ENCODE measurements at regions not wholly inside any gene's neighbourhood (a gene's known extent, or its start where the extent isn't known, plus 50 kb on each side); places are given as distances from the start of the nearest gene placed in this dataset.

DNA sequence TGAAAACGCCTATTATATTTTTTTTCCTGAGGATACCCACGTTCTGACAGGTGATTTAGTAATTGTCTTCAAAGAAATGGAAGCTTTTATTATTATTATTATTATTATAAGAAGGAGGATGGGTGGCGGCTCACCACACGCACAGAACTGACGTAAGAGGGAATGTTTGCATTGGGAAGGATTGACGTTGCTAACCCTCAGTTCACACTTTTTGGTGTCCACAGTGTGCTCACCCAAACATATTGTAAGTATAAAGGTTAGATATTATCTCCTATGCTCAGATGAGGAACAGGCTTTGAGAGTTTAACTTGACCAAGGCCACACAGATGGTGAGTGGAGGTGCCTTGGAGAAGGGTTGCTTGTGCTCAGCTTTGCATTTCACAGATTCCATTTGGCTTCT lies 533.5 kb upstream of the TBL1XR1 start:
- TF ChIP-seq EZH2phosphoT487 (IDR thresholded peaks at IDR 0.05; ENCODE audit: borderline replicate concordance, low read length): no peak
- TF ChIP-seq, protein P1, sequence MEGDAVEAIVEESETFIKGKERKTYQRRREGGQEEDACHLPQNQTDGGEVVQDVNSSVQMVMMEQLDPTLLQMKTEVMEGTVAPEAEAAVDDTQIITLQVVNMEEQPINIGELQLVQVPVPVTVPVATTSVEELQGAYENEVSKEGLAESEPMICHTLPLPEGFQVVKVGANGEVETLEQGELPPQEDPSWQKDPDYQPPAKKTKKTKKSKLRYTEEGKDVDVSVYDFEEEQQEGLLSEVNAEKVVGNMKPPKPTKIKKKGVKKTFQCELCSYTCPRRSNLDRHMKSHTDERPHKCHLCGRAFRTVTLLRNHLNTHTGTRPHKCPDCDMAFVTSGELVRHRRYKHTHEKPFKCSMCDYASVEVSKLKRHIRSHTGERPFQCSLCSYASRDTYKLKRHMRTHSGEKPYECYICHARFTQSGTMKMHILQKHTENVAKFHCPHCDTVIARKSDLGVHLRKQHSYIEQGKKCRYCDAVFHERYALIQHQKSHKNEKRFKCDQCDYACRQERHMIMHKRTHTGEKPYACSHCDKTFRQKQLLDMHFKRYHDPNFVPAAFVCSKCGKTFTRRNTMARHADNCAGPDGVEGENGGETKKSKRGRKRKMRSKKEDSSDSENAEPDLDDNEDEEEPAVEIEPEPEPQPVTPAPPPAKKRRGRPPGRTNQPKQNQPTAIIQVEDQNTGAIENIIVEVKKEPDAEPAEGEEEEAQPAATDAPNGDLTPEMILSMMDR (IDR thresholded peaks at IDR 0.05; ENCODE audit: low read depth, low read length, poor library complexity, severe bottlenecking): no peak
